Liver (tissue), 7 donors: ENCODE measurements at regions not wholly inside any gene's neighbourhood (a gene's known extent, or its start where the extent isn't known, plus 50 kb on each side); places are given as distances from the start of the nearest gene placed in this dataset.

ENCODE experiments used
- DNase-seq: peaks from one replicate; pipeline ENCODE4 v3.0.0-alpha.2; 2017; ENCODE audit warnings: low spot score
- H3K27ac ChIP-seq, 2 donors: one replicate each; pipeline ENCODE4 v1.7.0; 2013; ENCODE audit warnings: inconsistent platforms in 2 of 2, low read length in 2 of 2, control low read depth in 1 of 2, low read depth in 1 of 2, mild to moderate bottlenecking in 1 of 2
- H3K27me3 ChIP-seq, 4 donors: one replicate each; pipeline versions ENCODE4 v1.6.1 to v1.7.0; 2013; ENCODE audit warnings: low read length in 3 of 4, inconsistent platforms in 1 of 4, mild to moderate bottlenecking in 1 of 4, moderate library complexity in 1 of 4; ENCODE audit not compliant: control insufficient read depth in 4 of 4, insufficient read depth in 4 of 4
- H3K36me3 ChIP-seq, 4 donors: one replicate each; pipeline versions ENCODE4 v1.6.1 to v1.7.0; 2013; ENCODE audit warnings: low read length in 3 of 4, mild to moderate bottlenecking in 3 of 4, low read depth in 1 of 4, moderate library complexity in 1 of 4; ENCODE audit not compliant: control insufficient read depth in 4 of 4, insufficient read depth in 3 of 4
- H3K4me1 ChIP-seq, 4 donors: one replicate each; pipeline versions ENCODE4 v1.6.1 to v1.7.0; 2013; ENCODE audit warnings: low read length in 3 of 4, mild to moderate bottlenecking in 3 of 4, moderate library complexity in 1 of 4; ENCODE audit not compliant: control insufficient read depth in 4 of 4, insufficient read depth in 4 of 4
- H3K4me3 ChIP-seq, 3 donors: one replicate each; pipeline versions ENCODE4 v1.6.1 to v1.7.0; 2013; ENCODE audit warnings: low read length in 3 of 3, control low read depth in 1 of 3, low read depth in 1 of 3, mild to moderate bottlenecking in 1 of 3
- H3K9ac ChIP-seq, 2 donors: one replicate each; pipeline ENCODE4 v1.7.0; 2013; ENCODE audit warnings: low read length in 2 of 2, mild to moderate bottlenecking in 2 of 2, moderate library complexity in 2 of 2, control low read depth in 1 of 2, low read depth in 1 of 2
- H3K9me3 ChIP-seq, 4 donors: one replicate each; pipeline versions ENCODE4 v1.6.1 to v1.7.0; 2013; ENCODE audit warnings: low read length in 3 of 4; ENCODE audit not compliant: control insufficient read depth in 4 of 4
- EGR1 ChIP-seq, 2 donors: IDR thresholded peaks; 2 replicates each; pipeline ENCODE4 v1.6.1; 2016 to 2018; ENCODE audit warnings: antibody characterized with exemption in 2 of 2, low read depth in 2 of 2
- FOXA1 ChIP-seq: IDR thresholded peaks from 2 replicates; pipeline ENCODE4 v1.6.1; 2016; ENCODE audit warnings: antibody characterized with exemption
- GABPA ChIP-seq, 2 donors: IDR thresholded peaks in 1 of 2; conservative IDR thresholded peaks in 1 of 2; 2 replicates each; pipeline ENCODE4 v1.6.1; 2016; ENCODE audit warnings: antibody characterized with exemption in 2 of 2, mild to moderate bottlenecking in 1 of 2, moderate library complexity in 1 of 2
- HNF4A ChIP-seq, 2 donors: conservative IDR thresholded peaks; 2 replicates each; pipeline ENCODE4 v1.6.1; 2016; ENCODE audit warnings: antibody characterized with exemption in 2 of 2, mild to moderate bottlenecking in 2 of 2
- HNF4G ChIP-seq: IDR thresholded peaks from 2 replicates; pipeline ENCODE4 v1.6.1; 2016; ENCODE audit warnings: antibody characterized with exemption
- JUND ChIP-seq, 2 donors: IDR thresholded peaks; 2 replicates each; pipeline ENCODE4 v1.6.1; 2016; ENCODE audit warnings: antibody characterized with exemption in 2 of 2
- MAX ChIP-seq: IDR thresholded peaks from 2 replicates; pipeline ENCODE4 v1.6.1; 2016; ENCODE audit warnings: antibody characterized with exemption
- NR2F2 ChIP-seq: IDR thresholded peaks from 2 replicates; pipeline ENCODE4 v1.6.1; 2016; ENCODE audit warnings: antibody characterized with exemption
- RAD21 ChIP-seq, 2 donors: IDR thresholded peaks; 2 replicates each; pipeline ENCODE4 v1.6.1; 2016; ENCODE audit warnings: antibody characterized with exemption in 2 of 2, mild to moderate bottlenecking in 2 of 2
- RXRA ChIP-seq, 2 donors: IDR thresholded peaks; 2 replicates each; pipeline ENCODE4 v1.6.1; 2017 to 2018; ENCODE audit warnings: antibody characterized with exemption in 2 of 2, mild to moderate bottlenecking in 1 of 2
- SP1 ChIP-seq: IDR thresholded peaks from 2 replicates; pipeline ENCODE4 v1.6.1; 2018; ENCODE audit warnings: antibody characterized with exemption, mild to moderate bottlenecking
- TAF1 ChIP-seq: conservative IDR thresholded peaks from 2 replicates; pipeline ENCODE4 v1.6.1; 2016; ENCODE audit warnings: antibody characterized with exemption, mild to moderate bottlenecking
- YY1 ChIP-seq: IDR thresholded peaks from 2 replicates; pipeline ENCODE4 v1.6.1; 2016; ENCODE audit warnings: antibody characterized with exemption, mild to moderate bottlenecking
- ZBTB33 ChIP-seq: IDR thresholded peaks from 2 replicates; pipeline ENCODE4 v1.6.1; 2016; ENCODE audit warnings: antibody characterized with exemption
- WGBS: extraction: QIAGEN DNeasy Blood & Tissue Kit; methylation state at CpG from one replicate; pipeline ENCODE4 v1.1.7; 2013; 5-methylcytosine and 5-hydroxymethylcytosine counted together
- donor health status: healthy.
- donor health status: healthy.
- donor health status: healthy.
- donor health status: healthy.

- no peak for TF ChIP-seq EGR1 (IDR thresholded peaks at IDR 0.05; ENCODE audit: low read depth in 2 of 2)
- TF ChIP-seq RXRA (IDR thresholded peaks at IDR 0.05) = no peak
- no peak for TF ChIP-seq GABPA (IDR thresholded peaks at IDR 0.05 in 1 of 2, conservative IDR thresholded peaks at IDR 0.05 in 1 of 2)
- TF ChIP-seq ZBTB33 = no peak
- no peak for TF ChIP-seq TAF1
- TF ChIP-seq SP1 = no peak
- TF ChIP-seq YY1 = no peak
- TF ChIP-seq JUND (IDR thresholded peaks at IDR 0.05) = no peak
- no peak for TF ChIP-seq HNF4G
- TF ChIP-seq MAX = no peak
- 71% methylated on average over 1 of the region's 1 CpG for WGBS
- Histone ChIP-seq H3K4me3 (no peak overlapping the region), H3K4me1 (no peaks in the 10 kb centered on the region), H3K36me3 (no peaks in the 10 kb centered on the region), H3K27ac (no peak overlapping the region), H3K27me3 (no peaks in the 10 kb centered on the region), H3K9me3 (no peaks in the 10 kb centered on the region), H3K9ac (no peak overlapping the region)
- DNase-seq = no peak
Observed at GRCh38 chr18:51391215-51391614, 193.7 kb upstream of the MEX3C start.

GRCh38 chr18:51391731-51392130 is 194.2 kb upstream of the MEX3C start:
- Histone ChIP-seq H3K9me3 (no peaks in the 10 kb centered on the region), H3K27me3 (no peaks in the 10 kb centered on the region), H3K9ac (no peak overlapping the region), H3K4me1 (no peaks in the 10 kb centered on the region), H3K36me3 (no peaks in the 10 kb centered on the region), H3K4me3 (no peak overlapping the region), H3K27ac (no peak overlapping the region)
- WGBS = 80% methylated on average over 5 of the region's 5 CpGs
- no peak for TF ChIP-seq MAX
- no peak for TF ChIP-seq GABPA (IDR thresholded peaks at IDR 0.05 in 1 of 2, conservative IDR thresholded peaks at IDR 0.05 in 1 of 2)
- no peak for TF ChIP-seq RAD21 (IDR thresholded peaks at IDR 0.05)
- TF ChIP-seq YY1 = no peak
- TF ChIP-seq JUND (IDR thresholded peaks at IDR 0.05) = no peak
- no peak for TF ChIP-seq NR2F2
- TF ChIP-seq TAF1 = no peak
- no peak for TF ChIP-seq HNF4A (conservative IDR thresholded peaks at IDR 0.05)
- TF ChIP-seq FOXA1 = no peak
- no peak for TF ChIP-seq SP1
- no peak for DNase-seq

GRCh38 chr18:51397347-51397962 is 200.0 kb upstream of the MEX3C start:
- Histone ChIP-seq H3K4me3 (no peak overlapping the region), H3K9me3 (no peaks in the 10 kb centered on the region), H3K36me3 (no peaks in the 10 kb centered on the region), H3K9ac (no peak overlapping the region), H3K27me3 (no peaks in the 10 kb centered on the region), H3K27ac (no peak overlapping the region), H3K4me1 (no peaks in the 10 kb centered on the region)
- no peak for DNase-seq
- WGBS = 77% methylated on average over 4 of the region's 4 CpGs
- no peak for TF ChIP-seq EGR1 (IDR thresholded peaks at IDR 0.05; ENCODE audit: low read depth in 2 of 2)
